ENCODE measurements at regions not wholly inside any gene's neighbourhood (a gene's known extent, or its start where the extent isn't known, plus 50 kb on each side); places are given as distances from the start of the nearest gene placed in this dataset.

- no peak for DNase-seq (ENCODE audit: low spot score)
These were observed 76.6 kb upstream of the ZNF516 start for GRCh38 chr18:76571689-76572088.

DNA sequence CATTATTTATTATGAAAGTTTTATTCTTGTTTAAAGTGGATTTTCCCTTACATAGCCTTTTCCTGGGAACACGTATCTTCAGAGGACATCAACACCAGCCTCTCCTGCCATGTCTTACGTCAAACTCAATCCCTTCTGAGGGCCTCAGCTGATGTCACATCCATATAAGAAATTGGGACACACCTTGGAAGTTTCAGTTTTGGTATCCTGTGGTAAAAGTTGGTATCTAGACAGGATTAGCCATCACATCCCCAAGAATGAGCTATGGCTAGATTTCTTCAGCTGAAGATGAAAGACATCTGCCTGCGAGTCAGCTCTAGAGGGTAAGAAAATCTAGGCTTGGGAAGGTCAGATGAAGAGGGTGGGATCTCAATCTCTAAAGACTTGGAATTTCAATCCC lies 75.8 kb upstream of the ZNF516 start:
- no peak for DNase-seq (ENCODE audit: low spot score)

DNA sequence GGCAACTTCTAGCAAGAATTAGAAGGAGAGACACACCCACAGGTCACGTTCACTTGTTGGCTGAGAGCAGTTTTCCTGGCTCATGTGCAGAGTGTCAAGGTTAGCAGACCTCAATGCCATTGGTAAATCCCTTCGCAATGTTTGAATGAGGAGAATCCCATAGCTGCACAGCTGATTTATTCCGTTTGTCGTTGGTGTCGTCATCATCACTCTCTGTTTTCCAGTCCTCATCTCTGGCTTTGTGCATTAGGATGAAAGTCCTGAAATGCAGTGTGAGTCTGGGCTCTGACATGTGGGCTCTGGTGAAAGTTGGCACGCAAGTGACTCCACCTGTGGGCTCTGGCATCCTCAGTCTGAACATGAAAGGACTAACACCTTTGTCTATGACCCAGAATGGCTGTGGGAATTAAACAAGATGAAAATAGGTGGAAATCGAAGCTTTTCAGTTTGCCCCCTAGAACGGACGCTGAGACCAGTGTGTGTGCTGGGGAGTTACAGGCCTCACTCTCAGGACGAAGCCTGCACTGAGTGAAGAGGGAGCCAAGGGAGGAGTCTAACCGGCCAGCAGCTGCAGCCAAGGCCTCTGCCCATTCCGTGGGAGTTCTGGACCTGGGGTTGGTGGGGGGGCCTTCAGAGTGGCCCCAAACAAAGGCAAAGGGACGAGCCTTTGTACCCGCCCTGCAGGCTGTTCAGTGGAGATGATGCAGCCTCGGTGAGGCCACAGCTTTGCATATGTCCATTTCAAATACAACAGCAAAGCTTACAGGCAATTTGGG lies 74.8 kb upstream of the ZNF516 start:
- DNase-seq (ENCODE audit: low spot score) = no peak

GRCh38 chr18:76568731-76569130 lies 73.7 kb upstream of the ZNF516 start:
- no peak for DNase-seq (ENCODE audit: low spot score)

DNA sequence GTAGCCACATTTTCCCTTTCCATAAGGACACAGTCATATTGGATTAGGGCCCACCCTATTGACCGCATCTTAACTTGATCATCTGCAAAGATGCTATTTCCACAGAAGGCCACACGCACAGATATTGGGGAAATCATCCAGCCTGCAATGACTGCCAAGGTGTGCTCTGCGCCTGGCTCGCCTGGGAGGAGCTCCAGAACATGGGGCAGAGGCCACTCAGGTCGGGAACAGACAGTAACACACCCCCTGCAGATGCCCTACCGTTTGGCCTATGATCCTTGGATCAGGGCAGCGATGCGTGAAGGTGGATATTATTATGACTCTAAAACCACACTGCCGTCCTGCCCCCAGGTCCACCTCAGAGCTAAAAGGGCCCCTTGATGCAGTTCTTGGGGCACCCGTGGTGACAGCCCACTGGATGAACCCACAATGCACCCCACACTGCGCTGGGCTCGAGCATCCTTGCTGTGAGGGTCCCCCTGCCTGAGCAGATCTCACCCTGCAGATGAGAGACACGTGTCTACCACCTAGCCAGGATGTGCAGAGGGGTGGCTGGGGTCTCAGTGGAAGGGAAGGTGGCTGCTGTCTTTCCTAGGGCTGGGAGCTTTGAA lies 72.9 kb upstream of the ZNF516 start:
- no peak for DNase-seq (ENCODE audit: low spot score)

DNA sequence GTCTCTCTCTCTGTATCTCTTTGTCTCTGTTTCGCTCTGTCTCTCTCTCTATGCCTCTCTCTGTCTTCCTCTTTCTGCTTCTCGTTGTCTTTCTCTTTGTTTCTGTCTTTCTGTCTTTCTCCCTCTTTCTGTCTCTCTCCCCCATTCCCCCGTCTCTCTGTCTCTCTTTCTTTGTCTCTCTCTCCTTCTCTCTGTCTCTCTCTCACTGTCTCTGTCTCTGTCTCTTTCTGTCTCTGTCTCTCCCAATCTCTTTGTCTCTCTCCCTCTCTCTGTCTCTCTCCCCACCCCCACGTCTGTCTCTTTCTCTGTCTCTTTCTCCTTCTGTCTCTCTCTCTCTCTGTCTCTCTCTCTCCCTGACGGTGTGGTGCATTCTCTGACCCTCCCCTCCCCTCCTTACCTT lies 71.9 kb upstream of the ZNF516 start:
- no peak for DNase-seq (ENCODE audit: low spot score)

DNA sequence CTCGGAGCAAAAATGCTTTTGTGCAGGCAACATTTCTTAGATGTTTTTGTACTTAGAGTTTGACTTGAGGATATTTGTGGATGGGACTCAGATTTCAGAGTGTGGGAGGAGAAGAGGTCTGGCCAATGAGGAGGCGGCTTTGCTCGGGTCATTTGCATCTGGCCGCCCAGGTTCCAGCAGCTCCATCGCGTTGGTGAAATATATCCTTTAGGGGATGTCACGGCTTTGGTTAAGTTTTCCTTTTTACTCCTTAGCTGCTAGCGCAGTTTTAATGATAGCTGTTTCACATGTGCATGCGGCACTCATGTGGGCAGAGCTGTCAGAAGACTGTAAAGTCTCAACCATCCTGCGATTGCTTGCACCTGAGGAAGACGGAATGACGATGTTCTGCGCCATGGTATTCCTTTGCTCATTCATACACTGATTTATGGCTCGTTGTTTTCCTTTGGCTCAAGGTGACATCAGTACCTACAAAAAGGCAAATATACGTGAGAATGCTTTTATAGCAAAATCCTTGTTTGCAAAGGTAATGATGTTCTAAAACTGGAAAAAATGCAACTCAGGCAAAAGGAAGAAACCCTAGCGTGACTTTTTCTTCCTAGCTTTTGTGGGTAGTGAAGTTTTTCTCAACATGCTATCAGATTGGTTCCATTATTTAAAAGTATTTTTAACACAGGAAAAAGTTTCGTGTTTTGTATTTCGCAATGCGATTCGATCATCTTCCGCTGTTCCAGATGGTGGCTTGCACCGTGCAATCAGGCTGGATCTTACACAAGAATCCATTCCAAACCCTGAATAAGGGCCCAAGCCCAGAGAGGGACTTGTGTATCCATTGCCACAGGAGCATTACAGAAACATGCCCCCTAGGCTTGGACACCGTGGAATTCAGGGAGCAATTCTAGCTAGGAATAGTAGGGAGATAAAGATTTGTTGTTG lies 70.5 kb upstream of the ZNF516 start:
- DNase-seq (ENCODE audit: low spot score) = no peak

DNA sequence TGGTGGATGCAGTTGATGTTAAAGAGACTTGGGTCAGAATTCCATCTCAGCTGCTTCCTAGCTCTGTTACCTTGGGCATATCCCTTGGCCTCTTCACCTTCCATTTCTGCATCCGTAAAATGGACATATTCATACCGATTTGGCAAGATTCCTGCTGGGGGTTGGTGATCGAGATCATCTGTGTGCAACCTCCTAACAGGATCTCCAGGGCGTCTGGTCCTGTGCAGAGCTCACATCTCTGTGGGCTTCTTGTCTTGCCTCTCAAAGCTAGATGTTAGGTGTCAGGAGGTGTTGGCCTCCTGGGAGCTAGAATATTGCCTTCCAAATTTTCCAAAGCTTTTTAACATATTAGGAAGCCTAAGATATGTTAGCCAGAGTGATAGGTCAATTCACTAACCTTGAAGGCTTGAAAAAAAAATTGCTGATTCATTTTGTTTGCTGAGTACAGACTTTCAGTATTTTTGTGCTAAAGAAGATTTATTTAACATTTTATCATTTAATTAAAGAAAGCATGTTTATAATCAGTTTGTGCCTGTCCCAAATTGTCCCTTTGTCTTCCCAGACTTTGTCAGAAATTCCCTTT lies 69.7 kb upstream of the ZNF516 start:
- no peak for DNase-seq (ENCODE audit: low spot score)

DNA sequence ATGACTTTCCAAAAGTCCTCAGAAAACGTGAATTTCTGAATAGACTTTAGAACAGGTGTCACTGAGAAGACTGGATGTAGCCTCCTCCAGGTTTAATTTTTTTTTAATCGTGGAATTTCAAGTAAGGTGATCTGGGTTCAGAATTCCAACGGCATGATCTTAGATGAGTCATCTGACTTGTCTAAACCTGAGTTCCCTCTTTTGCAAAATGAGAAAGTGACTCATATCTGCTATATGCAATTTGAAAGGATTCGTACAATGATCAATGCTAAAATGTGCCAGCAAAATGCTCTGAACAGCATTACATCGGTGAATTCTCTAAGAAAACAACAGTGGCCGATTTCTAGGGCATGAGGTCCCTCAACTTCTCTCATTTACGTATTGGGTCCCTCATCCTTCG lies 69.1 kb upstream of the ZNF516 start:
- DNase-seq (ENCODE audit: low spot score) = no peak

- DNase-seq (ENCODE audit: low spot score) = no peak
These were observed 67.5 kb upstream of the ZNF516 start for GRCh38 chr18:76562286-76563122.

DNA sequence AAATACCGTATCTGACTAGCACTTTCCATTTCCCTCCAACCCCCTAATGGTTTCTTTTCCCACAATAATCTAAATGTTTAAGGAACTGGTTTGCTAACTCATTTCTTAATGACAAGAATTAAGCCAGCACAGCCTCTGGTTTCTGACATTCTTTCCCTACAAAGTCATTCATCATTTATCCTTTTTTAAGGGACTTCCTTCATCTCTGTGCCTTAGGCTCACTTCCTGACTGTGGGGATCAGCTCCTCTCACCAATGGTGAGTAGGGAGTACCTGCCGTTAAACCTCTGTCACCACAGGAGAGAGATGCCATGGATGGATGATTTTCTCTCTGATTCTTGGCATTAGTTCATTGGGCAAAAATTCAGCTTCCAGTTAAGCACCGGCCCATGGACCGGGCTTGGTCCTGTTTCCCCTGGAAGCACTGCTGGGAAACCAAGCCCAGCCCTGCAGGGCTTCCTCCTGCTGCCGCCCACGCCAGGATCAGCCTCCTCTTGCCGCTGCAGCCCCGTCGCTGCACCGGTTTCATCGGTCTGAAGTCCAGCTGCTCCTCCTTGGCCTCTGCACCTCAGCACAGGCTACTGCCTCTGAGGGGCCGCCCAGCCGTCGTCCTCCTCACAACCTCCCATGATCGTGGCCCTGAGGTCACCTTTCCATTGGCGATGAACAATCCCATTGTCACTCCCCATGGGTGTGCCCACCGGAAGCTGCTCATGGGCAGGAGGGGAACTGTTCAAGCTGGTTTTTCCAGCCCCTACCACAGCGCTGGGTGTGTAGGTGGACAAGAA lies 64.0 kb upstream of the ZNF516 start:
- no peak for DNase-seq (ENCODE audit: low spot score)

GRCh38 chr18:76557026-76557575 lies 62.1 kb upstream of the ZNF516 start:
- DNase-seq (ENCODE audit: low spot score) = no peak

GRCh38 chr18:76554547-76555222 lies 59.6 kb upstream of the ZNF516 start:
- no peak for DNase-seq (ENCODE audit: low spot score)

DNA sequence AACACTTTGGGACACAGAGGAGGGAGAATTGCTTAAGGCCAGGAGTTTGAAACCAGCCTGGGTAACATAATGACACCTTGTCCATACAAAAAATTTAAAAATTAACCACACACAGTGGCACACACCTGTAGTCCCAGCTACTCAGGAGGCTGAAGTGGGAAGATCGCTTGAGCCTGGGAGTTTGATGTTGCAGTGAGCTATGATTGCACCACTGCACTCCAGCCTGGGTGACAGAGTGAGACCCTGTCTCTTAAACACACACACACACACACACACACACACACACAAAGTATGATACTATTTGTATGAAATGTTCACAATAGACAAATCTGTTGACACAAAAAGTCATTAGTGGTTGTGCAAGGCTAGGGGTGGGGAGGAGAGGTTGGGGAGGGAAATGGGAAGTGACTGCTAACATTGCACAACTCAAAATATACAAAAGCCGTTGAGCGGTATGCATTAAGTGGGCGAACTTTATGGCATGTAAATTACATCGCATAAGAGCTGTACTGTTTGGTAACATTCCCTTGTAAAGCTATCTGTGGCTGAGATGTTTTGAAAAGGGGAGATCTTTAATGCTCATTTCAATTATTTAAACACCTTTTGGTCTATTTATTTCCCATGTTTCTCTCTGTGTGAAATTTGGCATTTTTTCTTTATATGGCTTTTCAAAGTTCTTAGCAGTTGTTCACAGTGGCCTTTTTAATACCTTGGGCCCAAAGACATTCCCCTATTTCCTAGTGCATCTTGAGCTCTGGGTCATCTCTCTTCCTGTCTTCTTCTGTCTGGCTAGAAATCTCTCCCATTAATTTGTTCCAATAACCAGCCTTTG lies 58.9 kb upstream of the ZNF516 start:
- DNase-seq (ENCODE audit: low spot score) = no peak

DNA sequence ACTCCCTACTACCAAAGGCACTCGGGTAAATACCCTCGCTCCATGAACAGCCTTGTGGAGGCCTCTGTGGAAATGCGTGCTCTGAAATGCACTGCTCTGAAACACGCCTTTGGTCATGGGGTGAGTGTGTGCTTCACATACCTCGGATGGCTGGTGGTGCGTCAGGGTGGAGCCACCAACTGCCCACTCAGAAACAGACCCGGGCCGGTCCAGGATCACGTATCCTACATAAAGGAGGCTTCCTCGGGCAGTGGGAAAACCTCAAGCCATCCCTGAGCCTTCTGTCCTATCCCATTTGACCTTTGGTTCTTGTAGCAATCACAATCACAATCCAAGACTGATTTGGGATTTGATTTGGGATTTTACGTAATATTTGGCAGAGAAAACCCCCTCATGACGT lies 53.5 kb upstream of the ZNF516 start:
- DNase-seq (ENCODE audit: low spot score) = no peak

DNA sequence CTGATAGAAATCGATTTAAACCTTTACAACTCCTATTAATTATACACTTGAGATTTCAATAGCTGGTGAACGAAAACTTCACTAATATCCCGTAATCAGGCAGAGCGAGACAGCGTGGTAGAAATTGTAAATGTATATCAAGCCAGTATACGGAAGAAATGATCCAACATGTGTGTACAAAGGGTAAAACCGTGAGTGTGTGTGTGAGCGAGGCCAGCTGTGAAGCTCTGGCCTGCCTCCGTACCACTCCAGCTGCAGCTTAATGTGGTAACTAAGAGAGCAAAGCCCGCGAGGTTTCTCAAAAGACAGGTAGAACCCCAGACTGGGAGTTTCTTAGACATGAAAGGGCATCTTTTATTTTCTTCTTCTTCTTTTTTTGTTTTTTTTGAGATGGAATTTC lies 52.3 kb upstream of the ZNF516 start:
- DNase-seq (ENCODE audit: low spot score) = no peak

GRCh38 chr18:76546436-76546835 lies 51.4 kb upstream of the ZNF516 start:
- DNase-seq (ENCODE audit: low spot score) = no peak

- no peak for DNase-seq (ENCODE audit: low spot score)
These were observed 51.0 kb upstream of the ZNF516 start for GRCh38 chr18:76546088-76546435.
